GM10847 (cell line): ENCODE measurements at regions not wholly inside any gene's neighbourhood (a gene's known extent, or its start where the extent isn't known, plus 50 kb on each side); places are given as distances from the start of the nearest gene placed in this dataset.

ENCODE experiments used
- POLR2A ChIP-seq: IDR thresholded peaks from 2 replicates; pipeline ENCODE4 v1.6.1; 2011; ENCODE audit not compliant: insufficient read length; ENCODE audit errors: extremely low read depth

DNA sequence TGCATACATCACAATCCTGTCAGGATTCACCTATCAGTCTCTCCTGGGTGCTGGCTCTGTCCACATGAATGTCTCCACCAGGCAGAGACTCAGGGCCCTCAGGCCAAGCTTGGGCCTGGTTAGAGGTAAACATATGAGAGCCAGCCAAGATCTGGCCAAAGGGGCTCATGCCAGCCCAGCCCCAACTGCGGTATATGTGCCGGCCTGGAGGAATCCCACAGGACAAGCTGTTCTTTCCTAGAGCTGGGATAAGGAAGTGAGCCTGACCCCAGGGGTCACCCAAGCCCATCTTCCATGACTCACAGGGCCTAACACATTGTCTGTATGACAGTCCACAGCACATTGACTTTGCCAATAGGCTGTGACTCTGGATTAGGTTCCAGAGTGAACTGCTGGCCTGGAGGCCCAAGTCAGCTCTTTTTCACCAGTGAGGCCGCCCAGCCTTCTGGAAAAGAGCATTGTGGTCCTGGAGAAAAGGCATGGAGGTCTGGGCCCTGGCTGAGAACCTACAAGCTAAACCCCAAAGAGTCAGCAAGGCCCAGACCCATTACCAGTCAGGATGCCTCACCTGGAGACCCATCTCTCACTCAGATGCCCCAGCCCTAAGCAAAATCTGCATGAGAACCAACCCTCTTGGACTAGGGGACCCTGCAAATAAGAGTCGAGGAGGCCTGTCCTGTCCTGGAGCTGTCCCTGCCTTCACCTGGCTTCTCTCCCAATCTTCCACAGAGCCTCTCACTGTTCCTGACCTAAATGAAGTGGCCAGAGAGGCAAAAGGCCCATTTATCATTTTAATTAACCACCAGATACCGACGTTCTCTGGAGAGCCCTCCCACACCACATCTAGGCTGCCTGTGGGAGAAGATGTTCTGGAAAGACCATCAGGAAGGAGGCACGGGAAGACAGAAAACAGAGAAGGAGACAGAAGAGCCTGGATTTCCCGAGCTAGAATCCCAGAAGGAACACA lies 120.9 kb upstream of the PKDCC start:
- no peak for TF ChIP-seq POLR2A

DNA sequence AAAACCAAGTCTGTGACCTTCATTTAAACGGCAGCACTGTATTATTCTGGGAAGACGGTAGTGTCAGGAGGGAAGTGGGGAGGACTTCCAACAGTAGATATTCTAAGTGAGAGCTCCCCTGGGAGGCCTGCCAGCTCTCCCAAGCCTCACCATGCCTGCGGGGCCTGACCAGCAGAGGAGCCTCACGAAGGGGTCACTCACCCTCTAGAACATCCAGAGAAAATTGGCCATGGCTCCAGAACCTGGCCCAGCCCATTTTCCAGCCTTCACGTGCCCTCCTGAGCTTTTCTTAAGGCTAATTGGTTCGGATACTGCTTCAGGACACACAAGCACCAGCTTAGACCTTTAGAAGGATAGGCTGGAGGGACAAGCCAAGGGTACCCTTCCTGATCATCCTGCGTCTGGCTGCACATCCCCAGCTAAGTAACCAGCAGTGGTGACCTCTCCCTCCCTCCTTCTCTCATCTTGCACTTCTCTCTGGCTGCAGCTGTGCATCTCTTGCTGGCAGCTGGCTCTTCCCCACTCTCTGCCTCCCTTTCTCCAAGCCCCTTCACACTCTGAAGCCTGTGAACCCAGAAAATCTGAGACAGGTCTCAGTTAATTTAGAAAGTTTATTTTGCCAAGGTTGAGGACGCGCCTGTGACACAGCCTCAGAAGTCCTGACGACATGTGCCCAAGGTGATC lies 120.1 kb upstream of the PKDCC start:
- TF ChIP-seq POLR2A, result no peak

DNA sequence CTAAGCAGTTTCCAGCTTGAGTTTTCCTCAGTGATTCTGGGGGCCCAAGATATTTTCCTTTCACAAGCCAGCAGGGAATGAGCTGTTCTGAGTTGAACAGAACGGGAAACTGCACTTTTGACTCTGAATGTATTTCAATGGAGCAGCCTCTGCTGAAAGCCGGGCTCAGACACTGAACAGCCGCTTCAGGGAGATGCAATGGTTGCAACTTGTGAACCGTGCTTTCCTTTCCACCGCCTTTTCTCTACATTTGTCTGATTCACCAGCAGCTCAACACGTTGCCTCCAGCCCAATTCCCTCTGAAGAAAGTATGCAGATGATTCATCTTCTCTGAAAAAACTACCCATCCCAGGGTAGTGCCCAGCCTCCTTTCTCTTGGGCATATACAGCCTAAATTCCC lies 119.3 kb upstream of the PKDCC start:
- no peak for TF ChIP-seq POLR2A

DNA sequence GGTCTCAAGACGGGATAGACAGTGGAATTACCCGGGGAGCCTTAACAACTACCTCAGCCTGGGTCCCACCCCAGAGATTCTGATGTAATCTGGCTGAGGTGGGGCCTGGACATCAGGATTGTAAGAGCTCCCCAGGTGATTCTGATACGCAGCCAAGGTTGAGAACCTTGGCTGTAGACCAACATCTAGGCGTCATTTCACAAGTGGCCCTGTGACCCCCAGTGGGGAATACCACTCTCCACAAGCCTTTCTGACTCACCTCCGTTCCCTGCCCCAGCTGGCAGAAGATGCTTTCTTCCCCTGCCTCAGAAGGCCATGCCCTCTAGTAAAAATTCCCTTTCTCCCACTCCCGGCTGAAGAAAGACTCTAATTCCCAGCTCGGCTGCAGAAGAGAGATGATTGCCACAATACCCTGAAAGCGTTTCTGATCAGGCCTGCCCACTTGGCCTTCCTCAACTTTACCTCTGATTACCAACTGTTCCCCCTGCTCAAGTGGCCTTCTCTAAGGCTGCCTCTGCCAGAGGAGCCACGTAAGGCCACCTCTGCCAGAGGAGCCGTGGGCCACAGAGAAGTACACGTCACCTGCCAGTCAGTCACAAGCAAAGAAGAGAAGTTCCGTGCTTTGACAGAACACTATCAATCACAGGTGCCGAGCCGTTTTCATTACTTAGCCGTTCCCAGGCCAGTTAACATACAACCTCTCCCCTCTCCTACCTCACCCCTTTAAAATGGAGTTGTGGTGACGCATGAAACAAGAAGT lies 116.8 kb upstream of the PKDCC start:
- no peak for TF ChIP-seq POLR2A

DNA sequence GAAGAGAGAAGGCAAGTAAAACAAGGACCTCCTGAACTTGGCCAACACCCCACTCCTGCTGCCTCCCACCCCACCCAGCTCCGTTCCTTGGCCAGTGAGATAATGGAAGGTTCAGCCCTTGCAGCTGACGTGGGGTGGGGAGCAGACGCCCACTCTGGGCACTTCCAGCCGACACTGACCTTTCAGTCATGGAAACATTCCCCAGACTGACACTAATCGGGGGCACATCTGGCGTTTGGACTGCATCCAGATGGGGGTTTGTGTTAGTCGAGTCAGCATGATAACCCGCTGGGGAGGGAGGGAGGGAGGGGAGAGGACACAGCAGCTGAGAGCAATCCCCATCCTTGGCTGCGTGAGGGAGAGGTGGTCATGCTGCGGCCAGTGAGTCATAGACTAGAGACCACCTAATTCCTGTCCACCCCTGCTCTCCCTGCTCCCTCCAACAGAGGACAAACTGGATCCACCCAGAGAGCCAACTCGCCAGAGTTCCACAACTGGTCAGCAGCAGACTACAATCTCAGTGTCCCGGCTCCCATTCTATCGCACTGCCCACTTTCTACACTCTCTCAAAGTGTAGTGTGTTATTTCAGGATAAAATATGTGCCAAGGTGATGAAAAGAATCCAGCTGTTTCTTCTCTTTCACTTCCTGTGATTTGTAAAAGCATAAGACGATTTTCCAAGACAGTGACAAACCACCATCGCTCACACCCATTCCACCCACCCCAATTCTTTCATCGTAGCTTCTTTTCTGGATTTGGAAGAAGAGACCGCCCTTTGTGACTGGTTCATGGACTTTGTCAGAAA lies 115.4 kb upstream of the PKDCC start:
- TF ChIP-seq POLR2A, result no peak

DNA sequence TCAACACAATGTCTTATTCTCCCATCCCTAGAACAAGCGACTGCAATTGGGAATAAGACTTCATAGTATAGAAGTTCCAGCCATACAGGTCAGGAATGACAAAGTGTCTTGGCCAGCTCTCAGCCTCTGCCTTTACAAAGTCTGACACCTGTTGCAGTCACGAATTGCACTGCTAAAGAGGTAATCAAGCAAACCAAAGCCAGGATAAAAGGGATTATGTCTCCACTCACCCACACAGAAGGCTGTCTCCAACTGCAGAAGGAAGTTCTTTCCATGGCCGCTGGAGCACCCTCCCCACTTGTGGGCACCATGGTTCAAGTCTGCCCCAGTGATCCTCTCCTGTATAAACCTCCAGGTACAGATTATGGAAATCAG lies 114.8 kb upstream of the PKDCC start:
- TF ChIP-seq POLR2A, result no peak

DNA sequence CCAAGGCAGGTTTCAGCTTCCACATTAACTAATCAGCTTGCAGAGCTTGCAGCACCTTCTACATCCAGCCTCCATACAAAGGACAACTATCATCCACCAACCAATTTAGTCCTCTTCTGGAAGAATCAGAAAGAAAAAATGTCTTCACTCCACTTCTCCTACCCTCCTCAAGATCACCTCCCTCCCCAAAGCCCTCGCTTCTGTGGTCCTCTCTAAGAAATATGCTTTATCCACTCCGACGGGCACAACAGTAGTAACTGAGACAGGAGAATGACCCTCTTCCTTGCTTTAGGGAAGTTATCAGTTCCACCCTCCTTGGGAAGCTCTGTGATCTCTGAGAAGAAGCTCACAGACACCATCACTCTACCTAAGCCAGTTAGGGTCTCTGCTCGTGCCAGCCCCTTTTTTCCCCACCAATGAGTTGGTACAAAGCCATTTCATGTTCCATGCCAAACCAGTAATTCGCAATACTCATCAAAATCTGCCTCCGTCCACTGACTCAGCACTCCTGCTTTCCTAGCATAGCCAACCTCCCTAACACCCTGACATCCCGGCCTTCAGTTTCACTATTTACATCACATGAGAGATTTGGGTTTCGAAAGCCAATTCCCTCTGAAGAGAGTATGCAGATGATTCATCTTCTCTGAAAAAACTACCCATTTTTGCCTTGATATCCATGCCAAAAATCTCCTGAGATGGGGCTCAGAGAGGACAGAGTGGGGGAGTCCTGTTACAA lies 114.1 kb upstream of the PKDCC start:
- TF ChIP-seq POLR2A, result no peak

DNA sequence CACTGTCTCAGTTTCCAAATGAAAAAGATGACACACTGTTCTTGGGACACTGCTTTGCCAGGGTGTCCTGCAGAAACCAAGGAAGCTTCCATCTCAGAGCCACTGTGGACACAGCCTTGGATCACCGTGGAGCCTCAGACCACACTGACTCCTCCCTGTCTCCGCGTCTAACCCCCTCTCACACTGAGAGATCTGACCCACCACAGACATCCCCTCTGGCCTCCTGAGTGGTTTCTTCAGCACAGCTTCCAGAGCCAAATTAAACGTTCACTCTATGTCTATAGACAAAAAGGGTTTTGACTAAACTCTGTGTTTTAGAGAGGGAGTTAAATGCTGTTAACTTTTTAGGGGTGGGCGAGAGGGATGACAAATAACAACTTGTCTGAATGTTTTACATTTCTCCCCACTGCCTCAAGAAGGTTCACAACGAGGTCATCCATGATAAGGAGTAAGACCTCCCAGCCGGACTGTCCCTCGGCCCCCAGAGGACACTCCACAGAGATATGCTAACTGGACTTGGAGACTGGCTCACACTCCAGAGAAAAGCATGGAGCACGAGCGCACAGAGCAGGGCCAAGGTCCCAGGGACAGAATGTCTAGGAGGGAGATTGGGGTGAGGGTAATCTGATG lies 113.4 kb upstream of the PKDCC start:
- no peak for TF ChIP-seq POLR2A

DNA sequence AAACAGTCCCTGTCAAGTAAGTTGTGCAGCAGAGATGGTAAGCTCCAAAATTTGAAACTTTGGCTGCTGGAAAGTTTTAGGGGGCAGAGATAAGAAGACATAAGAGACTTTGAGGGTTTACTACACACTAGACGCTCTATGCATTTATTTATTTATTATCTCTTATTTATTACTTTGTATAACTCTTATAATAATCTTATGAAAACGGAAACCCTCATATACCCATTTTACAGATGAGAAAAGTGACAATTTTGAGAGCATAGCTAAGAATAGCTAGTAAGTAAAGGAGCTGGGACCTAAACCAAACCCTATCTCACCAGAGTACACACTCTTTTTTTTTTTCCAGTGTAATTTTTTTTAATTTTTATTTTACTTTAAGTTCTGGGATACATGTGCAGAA lies 112.8 kb upstream of the PKDCC start:
- TF ChIP-seq POLR2A, result no peak

DNA sequence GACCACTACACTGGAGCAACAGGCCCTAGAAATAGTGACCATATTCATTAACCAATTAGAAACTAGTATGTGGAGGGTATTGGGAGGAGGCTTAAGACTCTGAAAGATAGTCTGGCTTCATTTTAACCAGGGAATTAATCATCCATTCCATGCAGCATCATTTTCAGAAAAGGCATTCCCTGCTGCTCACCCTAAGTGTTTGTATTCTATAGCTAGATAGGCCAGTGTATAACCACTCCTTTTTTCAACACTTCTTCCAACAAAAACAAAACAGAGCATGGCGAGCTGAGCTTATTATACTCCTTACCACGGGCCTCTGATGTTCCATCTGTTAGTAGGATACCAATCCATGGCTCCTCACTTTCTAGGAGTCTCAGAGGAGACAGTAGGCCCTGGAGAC lies 112.0 kb upstream of the PKDCC start:
- TF ChIP-seq POLR2A, result no peak

DNA sequence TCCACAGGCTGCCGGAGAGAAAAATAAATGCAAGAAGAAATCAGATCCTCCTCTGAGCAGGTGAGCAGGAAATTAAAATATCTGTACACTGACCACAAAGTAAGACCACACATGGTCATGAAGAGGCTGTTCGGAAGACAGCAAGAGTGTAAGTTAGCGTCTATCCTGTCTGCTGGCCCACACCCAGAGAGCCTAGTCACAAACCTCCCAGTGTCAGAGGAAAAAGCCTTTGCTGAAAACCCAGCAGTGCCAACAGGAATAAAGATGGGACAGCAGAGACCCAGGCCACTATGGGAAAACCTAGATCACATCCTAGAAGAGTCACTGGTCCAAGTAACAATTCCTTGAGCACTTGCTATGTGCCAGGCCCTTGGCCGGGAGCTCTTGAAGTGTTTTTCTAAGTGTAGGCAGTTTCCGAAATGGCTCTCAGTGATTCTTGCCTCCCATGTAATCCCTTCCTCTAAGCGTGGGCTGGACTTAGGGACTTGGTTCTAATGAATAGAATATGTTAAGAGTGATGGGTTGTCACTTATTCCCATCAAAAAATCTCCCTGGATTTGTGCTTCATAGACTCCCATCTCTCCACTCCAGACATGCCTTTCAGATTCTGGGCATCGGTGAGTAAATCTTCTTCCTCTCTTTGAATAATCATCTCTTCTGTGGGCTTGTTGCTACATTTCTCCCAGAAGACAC lies 110.9 kb upstream of the PKDCC start:
- TF ChIP-seq POLR2A, result no peak

DNA sequence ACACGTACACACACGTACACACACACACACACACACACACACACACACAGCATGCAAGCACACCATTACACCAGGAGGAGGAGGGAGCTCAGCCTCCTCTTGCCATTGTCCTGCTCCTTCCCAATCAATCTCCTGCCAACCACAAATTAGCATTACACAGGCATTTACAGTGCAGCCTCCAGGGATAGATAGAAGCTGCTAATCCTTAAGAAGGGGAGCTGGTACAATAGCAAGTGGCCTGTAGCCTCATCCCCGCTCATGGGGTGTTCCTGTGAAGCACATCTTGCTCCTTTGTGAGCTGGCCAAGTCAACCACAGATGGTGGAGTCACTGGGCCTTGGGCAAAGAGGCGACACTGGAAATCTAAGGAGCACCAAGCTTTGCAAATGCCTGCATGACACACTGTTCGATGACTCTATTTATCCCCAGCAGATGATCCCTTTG lies 110.3 kb upstream of the PKDCC start:
- no peak for TF ChIP-seq POLR2A
